Activated T-cell treated with anti-CD3 and anti-CD28 coated beads, Interleukin-2, amount 50 U/mL, for 48 hours (primary cell): ENCODE measurements at regions not wholly inside any gene's neighbourhood (a gene's known extent, or its start where the extent isn't known, plus 50 kb on each side); places are given as distances from the start of the nearest gene placed in this dataset.

Experiments
- DNase-seq, 2 experiments: peaks; one replicate each; pipeline ENCODE4 v3.0.0-alpha.2; 2020

- DNase-seq = no peak
Measured at GRCh38 chr13:40123962-40124632, 468.6 kb downstream of the COG6 start.

GRCh38 chr13:40124633-40125015, 469.2 kb downstream of the COG6 start:
- DNase-seq = no peak

GRCh38 chr13:40125336-40125735, 469.9 kb downstream of the COG6 start:
- no peak for DNase-seq

GRCh38 chr13:40126306-40127085, 471.0 kb downstream of the COG6 start:
- no peak for DNase-seq

- DNase-seq = no peak
Measured at GRCh38 chr13:40127476-40127875, 472.0 kb downstream of the COG6 start.

GRCh38 chr13:40127925-40128324, 472.5 kb downstream of the COG6 start:
- no peak for DNase-seq

GRCh38 chr13:40129467-40129866, 474.0 kb downstream of the COG6 start:
- DNase-seq = no peak

GRCh38 chr13:40130871-40131636, 475.6 kb downstream of the COG6 start:
- no peak for DNase-seq

GRCh38 chr13:40132249-40132648, 476.8 kb downstream of the COG6 start:
- peak; percentile 57 to 62 for DNase-seq

- no peak for DNase-seq
Measured at GRCh38 chr13:40136896-40137295, 481.4 kb downstream of the COG6 start.

- peak; percentile 42 to 50 for DNase-seq
Measured at GRCh38 chr13:40137400-40137799, 481.9 kb downstream of the COG6 start.

GRCh38 chr13:40139896-40140520, 484.5 kb downstream of the COG6 start:
- DNase-seq = no peak

GRCh38 chr13:40141859-40142555, 486.5 kb downstream of the COG6 start:
- no peak for DNase-seq

GRCh38 chr13:40143106-40143505, 487.6 kb downstream of the COG6 start:
- no peak for DNase-seq

- no peak for DNase-seq
Measured at GRCh38 chr13:40143559-40143958, 488.1 kb downstream of the COG6 start.

- peak; percentile 50 to 61 for DNase-seq
Measured at GRCh38 chr13:40145139-40145538, 489.7 kb downstream of the COG6 start.

GRCh38 chr13:40146063-40146462, 490.6 kb downstream of the COG6 start:
- DNase-seq = no peak

- DNase-seq = peak in 1 of 2 experiments; percentile 41
Measured at GRCh38 chr13:40146611-40147117, 491.2 kb downstream of the COG6 start.

- peak; percentile 36 to 51 for DNase-seq
Measured at GRCh38 chr13:40148101-40148500, 492.6 kb downstream of the COG6 start.

- DNase-seq = no peak
Measured at GRCh38 chr13:40148742-40149141, 493.3 kb downstream of the COG6 start.

GRCh38 chr13:40149611-40150274, 494.3 kb downstream of the COG6 start:
- no peak for DNase-seq

- no peak for DNase-seq
Measured at GRCh38 chr13:40151673-40152072, 496.2 kb downstream of the COG6 start.
